HCT116 (cell line): ENCODE measurements at regions not wholly inside any gene's neighbourhood (a gene's known extent, or its start where the extent isn't known, plus 50 kb on each side); places are given as distances from the start of the nearest gene placed in this dataset.

Experiments used
- ATAC-seq: fragments of 200-7000 bp; cut with Tn5 transposase; 2 replicates; pipeline ENCODE4 v1.9.1; 2020; ENCODE audit warnings: mild to moderate bottlenecking, moderate library complexity
- BruUV-seq: library from RNA; stranded (reverse); fragments of 400-500 nt; replicated peaks from 2 replicates; lab custom pipeline; 2021; lab: Mats Ljungman, UMichigan
- CTCF ChIA-PET: fragments of 300-600 bp; sonication (Branson Sonifier 250); formaldehyde crosslinking; loops from one replicate; lab custom pipeline; 2021; ENCODE audit warnings: antibody characterized with exemption; lab: Charles Lee
- POLR2A ChIA-PET: fragments of 300-600, 350-600 bp; sonication (Branson Sonifier 250); formaldehyde crosslinking; loops from one replicate; lab custom pipeline; 2021; ENCODE audit warnings: antibody characterized with exemption; lab: Charles Lee
- RAD21 ChIA-PET, 2 experiments: fragments of 300-600 bp; sonication (Branson Sonifier 250); formaldehyde crosslinking; loops; one replicate each; lab custom pipeline; 2023; ENCODE audit warnings: low total read pairs in 2 of 2; ENCODE audit not compliant: uncharacterized antibody in 2 of 2, unreplicated experiment in 2 of 2, low non-redundant PET in 1 of 2; lab: Charles Lee
- DNase-seq: peaks from one replicate; pipeline ENCODE4 v3.0.0-alpha.2; 2010; ENCODE audit warnings: low read depth, low spot score
- H2AFZ ChIP-seq: fragments of 200-600 bp; shearing (Covaris generic), sonication (generic); 2 replicates; pipeline ENCODE4 v1.6.1; 2017; ENCODE audit warnings: low read depth, mixed run types, mixed read lengths, antibody characterized with exemption, low read length; ENCODE audit not compliant: poor library complexity, severe bottlenecking
- H3K27ac ChIP-seq: 2 replicates; pipeline ENCODE4 v1.5.1; 2012; ENCODE audit warnings: low read depth, low read length
- H3K27me3 ChIP-seq: fragments of 200-600 bp; sonication (generic); 2 replicates; pipeline ENCODE4 v1.6.1; 2016; ENCODE audit warnings: mixed run types, low read length, mixed read lengths; ENCODE audit not compliant: insufficient read depth
- H3K36me3 ChIP-seq, 2 experiments: fragments of 200-500 bp in 1 of 2; fragments of 200-600 bp in 1 of 2; sonication (Bioruptor generic) in 1 of 2; sonication (generic) in 1 of 2; 2 replicates each; pipeline versions ENCODE4 v1.5.1 to v1.6.1; 2014 to 2016; ENCODE audit warnings: low read length in 2 of 2, inconsistent platforms in 1 of 2, mixed read lengths in 1 of 2, mixed run types in 1 of 2; ENCODE audit not compliant: insufficient read depth in 2 of 2, control insufficient read depth in 1 of 2
- H3K4me1 ChIP-seq, 2 experiments: fragments of 200-600 bp in 1 of 2; sonication (generic) in 1 of 2; 2 replicates each; pipeline versions ENCODE4 v1.5.1 to v1.6.1; 2012 to 2017; ENCODE audit warnings: low read length in 2 of 2, inconsistent platforms in 1 of 2, mild to moderate bottlenecking in 1 of 2, mixed read lengths in 1 of 2, mixed run types in 1 of 2, moderate library complexity in 1 of 2; ENCODE audit not compliant: insufficient read depth in 2 of 2, control insufficient read depth in 1 of 2
- H3K4me2 ChIP-seq: fragments of 200-600 bp; sonication (generic); 2 replicates; pipeline ENCODE4 v1.6.1; 2017; ENCODE audit warnings: mixed run types, low read length, mixed read lengths
- H3K4me3 ChIP-seq, 2 experiments: fragments of 200-600 bp in 1 of 2; sonication (generic) in 1 of 2; replicated peaks in 1 of 2; 2 replicates each; pipeline ENCODE4 v1.5.1; 2011 to 2016; ENCODE audit warnings: low read length in 2 of 2, control low read depth in 1 of 2, low read depth in 1 of 2, mild to moderate bottlenecking in 1 of 2, mixed read lengths in 1 of 2, mixed run types in 1 of 2
- H3K79me2 ChIP-seq: fragments of 200-600 bp; sonication (generic); 2 replicates; pipeline ENCODE4 v1.6.1; 2017; ENCODE audit warnings: mild to moderate bottlenecking, mixed run types, low read length, moderate library complexity, mixed read lengths; ENCODE audit not compliant: insufficient read depth
- H3K9ac ChIP-seq: fragments of 200-600 bp; sonication (generic); 2 replicates; pipeline ENCODE4 v1.6.1; 2016; ENCODE audit warnings: low read length, mixed read lengths
- H3K9me2 ChIP-seq: fragments of 200-600 bp; sonication (generic), shearing (Covaris generic); 2 replicates; pipeline ENCODE4 v1.6.1; 2017; ENCODE audit warnings: mixed run types, mild to moderate bottlenecking, moderate library complexity; ENCODE audit not compliant: insufficient read depth
- H3K9me3 ChIP-seq, 2 experiments: fragments of 200-500 bp in 1 of 2; fragments of 200-600 bp in 1 of 2; sonication (Bioruptor generic) in 1 of 2; sonication (generic) in 1 of 2; 2 replicates each; pipeline ENCODE4 v1.6.1; 2014 to 2017; ENCODE audit warnings: low read length in 2 of 2, mixed read lengths in 2 of 2, inconsistent platforms in 1 of 2, low read depth in 1 of 2, mild to moderate bottlenecking in 1 of 2, mixed run types in 1 of 2, moderate library complexity in 1 of 2; ENCODE audit not compliant: control insufficient read depth in 1 of 2, insufficient read depth in 1 of 2
- H4K20me1 ChIP-seq: fragments of 200-600 bp; sonication (generic), shearing (Covaris generic); 2 replicates; pipeline ENCODE4 v1.6.1; 2017; ENCODE audit warnings: mixed run types, mild to moderate bottlenecking, moderate library complexity; ENCODE audit not compliant: insufficient read depth
- ATF3 ChIP-seq: IDR thresholded peaks from 2 replicates; pipeline ENCODE4 v1.6.1; 2012
- CBX3 ChIP-seq: IDR thresholded peaks from 2 replicates; pipeline ENCODE4 v1.6.1; 2012; ENCODE audit warnings: low read depth
- CEBPB ChIP-seq: IDR thresholded peaks from 2 replicates; pipeline ENCODE4 v1.6.1; 2012; ENCODE audit warnings: low read depth
- EGR1 ChIP-seq: IDR thresholded peaks from 2 replicates; pipeline ENCODE4 v1.6.1; 2012; ENCODE audit warnings: low read depth
- ELF1 ChIP-seq: IDR thresholded peaks from 2 replicates; pipeline ENCODE4 v1.6.1; 2012; ENCODE audit warnings: low read depth, borderline replicate concordance
- EZH2 ChIP-seq: fragments of 200-600 bp; sonication (generic); IDR thresholded peaks from 2 replicates; pipeline ENCODE4 v1.6.1; 2017; ENCODE audit warnings: antibody characterized with exemption, mixed run types
- JUND ChIP-seq: IDR thresholded peaks from 2 replicates; pipeline ENCODE4 v1.6.1; 2012
- MAX ChIP-seq: IDR thresholded peaks from 2 replicates; pipeline ENCODE4 v1.6.1; 2012
- POLR2A ChIP-seq: IDR thresholded peaks from 2 replicates; pipeline ENCODE4 v1.7.0; 2011; ENCODE audit warnings: borderline replicate concordance; ENCODE audit not compliant: insufficient read depth, insufficient read length; ENCODE audit errors: extremely low read depth
- POLR2AphosphoS5 ChIP-seq: IDR thresholded peaks from 2 replicates; pipeline ENCODE4 v1.6.1; 2011; ENCODE audit warnings: mild to moderate bottlenecking, low read depth, low read length, moderate library complexity
- RAD21 ChIP-seq: IDR thresholded peaks from 2 replicates; pipeline ENCODE4 v1.6.1; 2012; ENCODE audit warnings: low read depth, mild to moderate bottlenecking
- REST ChIP-seq: IDR thresholded peaks from 2 replicates; pipeline ENCODE4 v1.6.1; 2012; ENCODE audit warnings: low read depth
- SP1 ChIP-seq: IDR thresholded peaks from 2 replicates; pipeline ENCODE4 v1.6.1; 2012; ENCODE audit warnings: low read depth
- SRF ChIP-seq: IDR thresholded peaks from 2 replicates; pipeline ENCODE4 v1.6.1; 2012; ENCODE audit warnings: low read depth
- ZBTB33 ChIP-seq: IDR thresholded peaks from 2 replicates; pipeline ENCODE4 v1.6.1; 2011; ENCODE audit warnings: mild to moderate bottlenecking, low read length, moderate library complexity; ENCODE audit not compliant: insufficient replicate concordance; ENCODE audit errors: extremely low read depth
- ZFX ChIP-seq: fragments of 450-650 bp; IDR thresholded peaks from 2 replicates; pipeline ENCODE4 v1.6.1; 2017
- ZNF274 ChIP-seq: fragments of 200-500 bp; sonication (Bioruptor generic); IDR thresholded peaks from 2 replicates; pipeline ENCODE4 v1.6.1; 2014; ENCODE audit warnings: mild to moderate bottlenecking, low read depth, low read length, inconsistent platforms
- intact Hi-C: fragments of 100-400 bp; cut with micrococcal nuclease; formaldehyde crosslinking; loops from 2 replicates; pipeline ENCODE4 v1.10.0; 2022

GRCh38 chr7:80313067-80313626, 178.5 kb downstream of the GNAI1 start:
- Histone ChIP-seq H3K4me3 (no peak overlapping the region), H4K20me1 (no peaks in the 10 kb centered on the region), H3K36me3 (no peaks in the 10 kb centered on the region), H3K9ac (no peak overlapping the region), H3K4me2 (no peak overlapping the region), H3K9me2 (no peaks in the 10 kb centered on the region), H3K79me2 (no peaks in the 10 kb centered on the region), H3K27ac (no peak overlapping the region), H3K4me1 (no peaks in the 10 kb centered on the region; a peak in 1 of 4 replicates)
- ChIA-PET CTCF (no interaction called here), RAD21 (no interaction called here), POLR2A (no interaction called here)
- ATAC-seq (no peak), DNase-seq (no peak)
- intact Hi-C loops: no loop called here
- BruUV-seq: no TSS peak
- TF ChIP-seq ZBTB33: no peak
- TF ChIP-seq REST: no peak
- no peak for TF ChIP-seq ZNF274
- no peak for TF ChIP-seq MAX
- TF ChIP-seq POLR2A: no peak
- no peak for TF ChIP-seq SP1
- no peak for TF ChIP-seq CEBPB
- TF ChIP-seq POLR2AphosphoS5: no peak
- TF ChIP-seq JUND: no peak
- TF ChIP-seq EGR1: no peak
- TF ChIP-seq EZH2: no peak
- TF ChIP-seq ATF3: no peak
- TF ChIP-seq ZFX: no peak
- no peak for TF ChIP-seq CBX3
- TF ChIP-seq SRF: no peak
- no peak for TF ChIP-seq RAD21
- TF ChIP-seq ELF1: no peak
- TF ChIP-seq, all 23 proteins: peak for 0
- no peaks in the 10 kb centered on the region for H3K9me3 ChIP-seq
- no peaks in the 10 kb centered on the region for H3K27me3 ChIP-seq
- no peak overlapping the region for H2AFZ ChIP-seq
